ENCODE measurements at regions not wholly inside any gene's neighbourhood (a gene's known extent, or its start where the extent isn't known, plus 50 kb on each side); places are given as distances from the start of the nearest gene placed in this dataset.

DNA sequence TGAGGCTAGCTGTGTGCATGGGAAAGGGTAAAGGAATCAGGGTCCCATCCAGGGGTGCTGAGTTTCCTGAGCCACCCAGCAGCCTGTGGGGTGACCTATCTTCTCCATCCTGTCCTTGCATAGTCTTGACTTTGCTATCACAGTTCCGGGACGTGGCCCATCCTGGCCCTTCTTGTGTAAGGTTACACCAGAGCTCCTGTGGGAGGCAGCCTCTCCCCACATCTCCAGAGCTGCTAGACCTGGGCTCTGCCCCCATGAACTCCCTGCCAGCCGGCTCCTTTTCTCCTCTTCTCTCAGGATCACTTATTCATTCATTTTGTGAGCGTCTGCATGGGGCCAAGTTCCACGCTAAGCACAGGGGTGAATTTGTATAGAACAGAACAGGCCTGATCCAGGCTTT lies 238.9 kb downstream of the TSHZ3 start:
- Histone ChIP-seq H3K4me3 (replicated peaks; ENCODE audit: insufficient read depth, low read length) (no peak overlapping the region), H3K27ac (replicated peaks) (no peak overlapping the region), H3K27me3 (ENCODE audit: insufficient read depth, poor library complexity, severe bottlenecking) (peaks cover 5% of the 10 kb centered on the region)
- TF ChIP-seq, protein P1, sequence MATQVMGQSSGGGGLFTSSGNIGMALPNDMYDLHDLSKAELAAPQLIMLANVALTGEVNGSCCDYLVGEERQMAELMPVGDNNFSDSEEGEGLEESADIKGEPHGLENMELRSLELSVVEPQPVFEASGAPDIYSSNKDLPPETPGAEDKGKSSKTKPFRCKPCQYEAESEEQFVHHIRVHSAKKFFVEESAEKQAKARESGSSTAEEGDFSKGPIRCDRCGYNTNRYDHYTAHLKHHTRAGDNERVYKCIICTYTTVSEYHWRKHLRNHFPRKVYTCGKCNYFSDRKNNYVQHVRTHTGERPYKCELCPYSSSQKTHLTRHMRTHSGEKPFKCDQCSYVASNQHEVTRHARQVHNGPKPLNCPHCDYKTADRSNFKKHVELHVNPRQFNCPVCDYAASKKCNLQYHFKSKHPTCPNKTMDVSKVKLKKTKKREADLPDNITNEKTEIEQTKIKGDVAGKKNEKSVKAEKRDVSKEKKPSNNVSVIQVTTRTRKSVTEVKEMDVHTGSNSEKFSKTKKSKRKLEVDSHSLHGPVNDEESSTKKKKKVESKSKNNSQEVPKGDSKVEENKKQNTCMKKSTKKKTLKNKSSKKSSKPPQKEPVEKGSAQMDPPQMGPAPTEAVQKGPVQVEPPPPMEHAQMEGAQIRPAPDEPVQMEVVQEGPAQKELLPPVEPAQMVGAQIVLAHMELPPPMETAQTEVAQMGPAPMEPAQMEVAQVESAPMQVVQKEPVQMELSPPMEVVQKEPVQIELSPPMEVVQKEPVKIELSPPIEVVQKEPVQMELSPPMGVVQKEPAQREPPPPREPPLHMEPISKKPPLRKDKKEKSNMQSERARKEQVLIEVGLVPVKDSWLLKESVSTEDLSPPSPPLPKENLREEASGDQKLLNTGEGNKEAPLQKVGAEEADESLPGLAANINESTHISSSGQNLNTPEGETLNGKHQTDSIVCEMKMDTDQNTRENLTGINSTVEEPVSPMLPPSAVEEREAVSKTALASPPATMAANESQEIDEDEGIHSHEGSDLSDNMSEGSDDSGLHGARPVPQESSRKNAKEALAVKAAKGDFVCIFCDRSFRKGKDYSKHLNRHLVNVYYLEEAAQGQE (IDR thresholded peaks at IDR 0.05; ENCODE audit: insufficient replicate concordance, low read depth), result no peak
- no peak for TF ChIP-seq SPI1 (IDR thresholded peaks at IDR 0.05; ENCODE audit: borderline replicate concordance, low read depth)
- no peak for TF ChIP-seq POLR2AphosphoS5 (IDR thresholded peaks at IDR 0.05; ENCODE audit: low read depth)
- TF ChIP-seq, protein P2, sequence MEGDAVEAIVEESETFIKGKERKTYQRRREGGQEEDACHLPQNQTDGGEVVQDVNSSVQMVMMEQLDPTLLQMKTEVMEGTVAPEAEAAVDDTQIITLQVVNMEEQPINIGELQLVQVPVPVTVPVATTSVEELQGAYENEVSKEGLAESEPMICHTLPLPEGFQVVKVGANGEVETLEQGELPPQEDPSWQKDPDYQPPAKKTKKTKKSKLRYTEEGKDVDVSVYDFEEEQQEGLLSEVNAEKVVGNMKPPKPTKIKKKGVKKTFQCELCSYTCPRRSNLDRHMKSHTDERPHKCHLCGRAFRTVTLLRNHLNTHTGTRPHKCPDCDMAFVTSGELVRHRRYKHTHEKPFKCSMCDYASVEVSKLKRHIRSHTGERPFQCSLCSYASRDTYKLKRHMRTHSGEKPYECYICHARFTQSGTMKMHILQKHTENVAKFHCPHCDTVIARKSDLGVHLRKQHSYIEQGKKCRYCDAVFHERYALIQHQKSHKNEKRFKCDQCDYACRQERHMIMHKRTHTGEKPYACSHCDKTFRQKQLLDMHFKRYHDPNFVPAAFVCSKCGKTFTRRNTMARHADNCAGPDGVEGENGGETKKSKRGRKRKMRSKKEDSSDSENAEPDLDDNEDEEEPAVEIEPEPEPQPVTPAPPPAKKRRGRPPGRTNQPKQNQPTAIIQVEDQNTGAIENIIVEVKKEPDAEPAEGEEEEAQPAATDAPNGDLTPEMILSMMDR (IDR thresholded peaks at IDR 0.05; ENCODE audit: insufficient read depth, low read length), result no peak
- TF ChIP-seq GABPA (IDR thresholded peaks at IDR 0.05; ENCODE audit: low read depth), result no peak
- DNase-seq (ENCODE audit: low read depth in 1 of 2, low spot score in 1 of 2), result peak in 1 of 2 experiments; percentile 22

DNA sequence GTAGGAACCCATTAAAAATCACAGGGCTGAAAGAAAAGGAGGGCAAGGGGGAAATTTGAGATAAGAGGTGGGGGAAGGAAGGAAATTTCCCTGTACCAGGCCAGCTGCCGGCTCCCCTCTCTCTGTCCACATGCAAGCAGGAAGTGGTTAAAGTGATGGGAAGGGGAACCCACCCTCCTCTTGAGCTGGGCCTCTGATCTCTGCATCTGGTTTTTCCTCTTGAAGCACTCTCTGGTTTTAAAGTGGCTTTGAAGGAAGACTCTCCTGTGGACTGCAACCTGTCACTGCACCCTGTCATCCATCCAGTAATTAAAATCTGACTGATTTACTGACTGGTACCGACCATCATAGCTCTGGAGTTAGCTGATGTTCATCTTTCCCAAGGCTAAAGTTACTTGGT lies 239.6 kb downstream of the TSHZ3 start:
- Histone ChIP-seq H3K4me3 (replicated peaks; ENCODE audit: insufficient read depth, low read length) (no peak overlapping the region), H3K27me3 (ENCODE audit: insufficient read depth, poor library complexity, severe bottlenecking) (peaks cover 5% of the 10 kb centered on the region), H3K27ac (replicated peaks) (no peak overlapping the region)
- TF ChIP-seq GABPA (IDR thresholded peaks at IDR 0.05; ENCODE audit: low read depth), result no peak
- no peak for DNase-seq (ENCODE audit: low read depth in 1 of 2, low spot score in 1 of 2)

DNA sequence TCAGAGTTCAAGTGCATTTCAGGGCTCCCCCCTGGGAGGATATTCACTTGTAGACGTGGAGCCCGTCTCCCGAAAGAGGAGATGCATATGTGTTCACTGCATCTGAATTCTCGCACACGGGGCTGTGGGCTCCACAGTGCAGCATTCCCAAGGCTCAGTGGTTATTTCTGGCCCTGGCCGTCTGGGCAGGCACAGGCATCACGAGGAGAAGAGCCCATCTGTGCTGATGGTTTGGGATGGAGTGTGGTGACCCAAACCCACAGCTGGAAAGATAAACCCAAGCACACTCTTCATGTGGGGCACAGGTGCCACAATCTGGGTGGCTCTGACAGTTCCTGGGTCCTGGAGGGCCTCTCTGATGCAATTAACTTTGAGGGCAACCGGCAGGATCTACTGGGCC lies 242.1 kb downstream of the TSHZ3 start:
- Histone ChIP-seq H3K27me3 (ENCODE audit: insufficient read depth, poor library complexity, severe bottlenecking) (no peaks in the 10 kb centered on the region), H3K27ac (replicated peaks) (no peak overlapping the region), H3K4me3 (replicated peaks; ENCODE audit: insufficient read depth, low read length) (no peak overlapping the region)
- TF ChIP-seq, protein P2 (IDR thresholded peaks at IDR 0.05; ENCODE audit: insufficient read depth, low read length), result no peak
- TF ChIP-seq, protein P1 (IDR thresholded peaks at IDR 0.05; ENCODE audit: insufficient replicate concordance, low read depth), result no peak
- no peak for TF ChIP-seq POLR2AphosphoS5 (IDR thresholded peaks at IDR 0.05; ENCODE audit: low read depth)
- TF ChIP-seq GABPA (IDR thresholded peaks at IDR 0.05; ENCODE audit: low read depth), result no peak
- no peak for TF ChIP-seq SPI1 (IDR thresholded peaks at IDR 0.05; ENCODE audit: borderline replicate concordance, low read depth)
- no peak for DNase-seq (ENCODE audit: low read depth in 1 of 2, low spot score in 1 of 2)

DNA sequence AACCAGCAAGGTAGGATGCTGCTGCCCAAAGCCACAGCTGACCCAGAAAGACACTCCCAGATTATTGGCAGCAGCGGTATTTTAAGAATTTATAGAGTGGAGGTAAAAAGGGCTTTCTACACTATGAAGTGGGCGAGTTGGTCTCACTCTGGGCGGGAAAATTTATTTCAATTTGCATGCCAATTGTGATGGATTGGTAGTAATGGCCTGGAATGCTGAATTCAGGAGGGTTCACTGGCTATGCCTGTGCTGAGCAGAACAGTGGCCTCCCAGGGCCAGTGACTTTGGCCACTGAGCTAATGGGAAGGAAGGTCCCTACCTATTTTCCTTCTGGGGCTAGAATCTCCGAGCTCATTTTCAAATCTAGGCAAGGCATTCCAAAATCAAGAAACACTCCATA lies 243.5 kb downstream of the TSHZ3 start:
- TF ChIP-seq, protein P2 (IDR thresholded peaks at IDR 0.05; ENCODE audit: insufficient read depth, low read length), result no peak
- TF ChIP-seq POLR2AphosphoS5 (IDR thresholded peaks at IDR 0.05; ENCODE audit: low read depth), result no peak
- TF ChIP-seq, protein P1 (IDR thresholded peaks at IDR 0.05; ENCODE audit: insufficient replicate concordance, low read depth), result no peak
- no peak for TF ChIP-seq GABPA (IDR thresholded peaks at IDR 0.05; ENCODE audit: low read depth)
- TF ChIP-seq SPI1 (IDR thresholded peaks at IDR 0.05; ENCODE audit: borderline replicate concordance, low read depth), result no peak
- H3K27ac ChIP-seq (replicated peaks), result no peak overlapping the region
- no peak for DNase-seq (ENCODE audit: low read depth in 1 of 2, low spot score in 1 of 2)

More for the DNA sequence above, 243.5 kb downstream of the TSHZ3 start:
- H3K4me3 ChIP-seq (replicated peaks; ENCODE audit: insufficient read depth, low read length), result no peak overlapping the region
- no peaks in the 10 kb centered on the region for H3K27me3 ChIP-seq (ENCODE audit: insufficient read depth, poor library complexity, severe bottlenecking)
